B cell (primary cell): ENCODE measurements at regions not wholly inside any gene's neighbourhood (a gene's known extent, or its start where the extent isn't known, plus 50 kb on each side); places are given as distances from the start of the nearest gene placed in this dataset.

Experiments
- ATAC-seq: fragments of 200-7000 bp; cut with Tn5 transposase; one replicate; pipeline ENCODE4 v1.10.0; 2021; ENCODE audit warnings: low read depth, mild to moderate bottlenecking, moderate number of reproducible peaks, moderate library complexity
- CTCF ChIA-PET: fragments of 350-600 bp; sonication (Branson Sonifier 250); formaldehyde crosslinking; loops from one replicate; lab custom pipeline; 2021; ENCODE audit warnings: antibody characterized with exemption, inconsistent platforms; lab: Charles Lee
- POLR2A ChIA-PET: fragments of 350-600 bp; sonication (Branson Sonifier 250); formaldehyde crosslinking; loops from one replicate; lab custom pipeline; 2021; ENCODE audit warnings: antibody characterized with exemption; lab: Charles Lee
- DNase-seq: peaks from one replicate; pipeline ENCODE4 v3.0.0; 2013
- H2AFZ ChIP-seq: 2 replicates; pipeline ENCODE4 v1.6.1; 2012; ENCODE audit warnings: mild to moderate bottlenecking, low read depth, low read length; ENCODE audit not compliant: insufficient read depth, poor library complexity, severe bottlenecking
- H3K27ac ChIP-seq, 2 donors: 1 replicate in 1 of 2; 2 replicates in 1 of 2; pipeline ENCODE4 v1.5.1; 2012 to 2013; ENCODE audit warnings: low read length in 2 of 2, mild to moderate bottlenecking in 2 of 2, moderate library complexity in 1 of 2
- H3K27me3 ChIP-seq, 4 experiments: fragments of 200-600 bp in 1 of 4; sonication (generic) in 1 of 4; replicated peaks in 1 of 4; 1 replicate in 2 of 4; 2 replicates in 2 of 4; pipeline versions ENCODE4 v1.6.1 to v1.7.0; 2013 to 2016; ENCODE audit warnings: low read length in 3 of 4, mild to moderate bottlenecking in 2 of 4, mixed read lengths in 1 of 4, moderate library complexity in 1 of 4; ENCODE audit not compliant: insufficient read depth in 4 of 4, control insufficient read depth in 3 of 4; ENCODE audit errors: control extremely low read depth in 1 of 4
- H3K36me3 ChIP-seq, 2 experiments: replicated peaks in 1 of 2; 1 replicate in 1 of 2; 2 replicates in 1 of 2; pipeline versions ENCODE4 v1.6.1 to v1.7.1; 2013; ENCODE audit warnings: low read length in 1 of 2; ENCODE audit not compliant: insufficient read depth in 2 of 2, control insufficient read depth in 1 of 2; ENCODE audit errors: control extremely low read depth in 1 of 2, extremely low read depth in 1 of 2
- H3K4me1 ChIP-seq, 2 donors: fragments of 200-600 bp in 1 of 2; sonication (generic) in 1 of 2; 1 replicate in 1 of 2; 2 replicates in 1 of 2; pipeline versions ENCODE4 v1.5.1 to v1.6.1; 2013 to 2017; ENCODE audit warnings: low read length in 2 of 2; ENCODE audit not compliant: control insufficient read depth in 2 of 2, insufficient read depth in 2 of 2
- H3K4me2 ChIP-seq: replicated peaks from 2 replicates; pipeline ENCODE3; 2012; ENCODE audit warnings: mild to moderate bottlenecking, low read depth, low read length; ENCODE audit not compliant: poor library complexity, severe bottlenecking
- H3K4me3 ChIP-seq, 5 experiments: fragments of 200-600 bp in 1 of 5; sonication (generic) in 1 of 5; 1 replicate in 3 of 5; 2 replicates in 2 of 5; pipeline versions ENCODE4 v1.5.1 to v1.7.0; 2011 to 2016; ENCODE audit warnings: low read length in 4 of 5, mild to moderate bottlenecking in 4 of 5, low read depth in 2 of 5, control low read depth in 1 of 5, moderate library complexity in 1 of 5; ENCODE audit not compliant: insufficient read depth in 1 of 5; ENCODE audit errors: control extremely low read depth in 1 of 5, extremely low read depth in 1 of 5
- H3K79me2 ChIP-seq: fragments of 200-600 bp; sonication (generic); one replicate; pipeline ENCODE4 v1.6.0; 2016; ENCODE audit warnings: low read length; ENCODE audit not compliant: control insufficient read depth, insufficient read depth
- H3K9ac ChIP-seq: fragments of 200-600 bp; sonication (generic); 2 replicates; pipeline ENCODE4 v1.6.1; 2017; ENCODE audit warnings: mild to moderate bottlenecking, low read length, moderate library complexity
- H3K9me3 ChIP-seq, 3 donors: one replicate each; pipeline versions ENCODE4 v1.6.1 to v1.7.1; 2013; ENCODE audit warnings: low read length in 2 of 3; ENCODE audit not compliant: control insufficient read depth in 2 of 3, insufficient read depth in 1 of 3; ENCODE audit errors: control extremely low read depth in 1 of 3
- H4K20me1 ChIP-seq: 2 replicates; pipeline ENCODE4 v1.6.0; 2012; ENCODE audit warnings: mild to moderate bottlenecking, low read length; ENCODE audit not compliant: insufficient read depth, control insufficient read depth, poor library complexity, severe bottlenecking
- H3K27ac Mint-ChIP-seq: one replicate; pipeline ENCODE4 v1.8.0; 2021; ENCODE audit warnings: mixed read lengths
- H3K27me3 Mint-ChIP-seq: one replicate; pipeline ENCODE4 v1.8.0; 2021; ENCODE audit warnings: mixed read lengths
- H3K4me1 Mint-ChIP-seq: one replicate; pipeline ENCODE4 v1.8.0; 2021; ENCODE audit warnings: mixed read lengths
- H3K4me3 Mint-ChIP-seq: one replicate; pipeline ENCODE4 v1.8.0; 2021; ENCODE audit warnings: mixed read lengths
- H3K9me3 Mint-ChIP-seq: one replicate; pipeline ENCODE4 v1.8.0; 2022; ENCODE audit warnings: mixed read lengths; ENCODE audit not compliant: insufficient read depth
- EZH2 ChIP-seq: IDR thresholded peaks from 2 replicates; pipeline ENCODE4 v1.6.1; 2012; ENCODE audit warnings: borderline replicate concordance, low read depth, mild to moderate bottlenecking, moderate library complexity, low read length; ENCODE audit not compliant: insufficient read depth, poor library complexity, severe bottlenecking
- WGBS: methylation state at CpG from one replicate; pipeline ENCODE4 v1.1.5; 2013; ENCODE audit warnings: missing lambda C conversion rate; ENCODE audit not compliant: insufficient coverage; 5-methylcytosine and 5-hydroxymethylcytosine counted together
- intact Hi-C: fragments of 100-400 bp; cut with micrococcal nuclease; formaldehyde crosslinking; loops from one replicate; pipeline ENCODE4 v1.10.0; 2022
- TF ChIP-seq, protein P1 (sequence below): fragments of 200-600 bp; IDR thresholded peaks from one replicate; pipeline ENCODE4 v1.8.0; 2022; ENCODE audit warnings: antibody characterized with exemption, mild to moderate bottlenecking

- Histone ChIP-seq H3K4me2 (no peak overlapping the region), H3K36me3 (no peaks in the 10 kb centered on the region), H3K4me3 (no peak overlapping the region), H3K9ac (no peak overlapping the region), H3K9me3 (peaks cover 0 to 10% (median 7%) of the 10 kb centered on the region in 3 donors), H4K20me1 (no peaks in the 10 kb centered on the region), H2AFZ (no peak overlapping the region), H3K4me1 (no peaks in the 10 kb centered on the region), H3K79me2 (no peaks in the 10 kb centered on the region), H3K27ac (no peak overlapping the region), H3K27me3 (peaks cover 0 to 31% (median 23%) of the 10 kb centered on the region in 4 experiments)
- H3K4me1 Mint-ChIP-seq = no peaks in the 10 kb centered on the region
- intact Hi-C loops = no loop called here
- TF ChIP-seq, protein P1, sequence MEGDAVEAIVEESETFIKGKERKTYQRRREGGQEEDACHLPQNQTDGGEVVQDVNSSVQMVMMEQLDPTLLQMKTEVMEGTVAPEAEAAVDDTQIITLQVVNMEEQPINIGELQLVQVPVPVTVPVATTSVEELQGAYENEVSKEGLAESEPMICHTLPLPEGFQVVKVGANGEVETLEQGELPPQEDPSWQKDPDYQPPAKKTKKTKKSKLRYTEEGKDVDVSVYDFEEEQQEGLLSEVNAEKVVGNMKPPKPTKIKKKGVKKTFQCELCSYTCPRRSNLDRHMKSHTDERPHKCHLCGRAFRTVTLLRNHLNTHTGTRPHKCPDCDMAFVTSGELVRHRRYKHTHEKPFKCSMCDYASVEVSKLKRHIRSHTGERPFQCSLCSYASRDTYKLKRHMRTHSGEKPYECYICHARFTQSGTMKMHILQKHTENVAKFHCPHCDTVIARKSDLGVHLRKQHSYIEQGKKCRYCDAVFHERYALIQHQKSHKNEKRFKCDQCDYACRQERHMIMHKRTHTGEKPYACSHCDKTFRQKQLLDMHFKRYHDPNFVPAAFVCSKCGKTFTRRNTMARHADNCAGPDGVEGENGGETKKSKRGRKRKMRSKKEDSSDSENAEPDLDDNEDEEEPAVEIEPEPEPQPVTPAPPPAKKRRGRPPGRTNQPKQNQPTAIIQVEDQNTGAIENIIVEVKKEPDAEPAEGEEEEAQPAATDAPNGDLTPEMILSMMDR = no peak
- no peak for TF ChIP-seq EZH2
- H3K27ac Mint-ChIP-seq = no peak overlapping the region
- H3K4me3 Mint-ChIP-seq = no peak overlapping the region
- CTCF ChIA-PET = no interaction called here
- no peak for DNase-seq
- peaks cover 17% of the 10 kb centered on the region for H3K9me3 Mint-ChIP-seq
- POLR2A ChIA-PET = no interaction called here
- 90% methylated on average over 2 of the region's 3 CpGs for WGBS
- ATAC-seq = no peak
- H3K27me3 Mint-ChIP-seq = peaks cover 67% of the 10 kb centered on the region
Measured at GRCh38 chr1:157313240-157313807, 175.1 kb upstream of the ETV3 start.

GRCh38 chr1:157312082-157312812, 174.1 kb upstream of the ETV3 start:
- Mint-ChIP-seq H3K27ac (no peak overlapping the region), H3K9me3 (peaks cover 7% of the 10 kb centered on the region), H3K27me3 (peaks cover 58% of the 10 kb centered on the region), H3K4me1 (no peaks in the 10 kb centered on the region), H3K4me3 (no peak overlapping the region)
- Histone ChIP-seq H2AFZ (no peak overlapping the region), H3K4me2 (no peak overlapping the region), H3K27me3 (peaks cover 0 to 34% (median 23%) of the 10 kb centered on the region in 4 experiments), H3K79me2 (no peaks in the 10 kb centered on the region), H3K27ac (no peak overlapping the region), H3K4me1 (peaks cover 0 to 7% of the 10 kb centered on the region in 2 donors), H3K36me3 (no peaks in the 10 kb centered on the region), H3K9ac (no peak overlapping the region), H3K9me3 (peaks cover 0 to 10% (median 7%) of the 10 kb centered on the region in 3 donors), H3K4me3 (no peak overlapping the region), H4K20me1 (no peaks in the 10 kb centered on the region)
- ChIA-PET CTCF (no interaction called here), POLR2A (no interaction called here)
- no peak for ATAC-seq
- WGBS = 100% methylated on average over 2 of the region's 4 CpGs
- intact Hi-C loops = no loop called here
- DNase-seq = no peak
- TF ChIP-seq, protein P1 = no peak
- TF ChIP-seq EZH2 = no peak
